IMR-90 (cell line): ENCODE measurements at regions not wholly inside any gene's neighbourhood (a gene's known extent, or its start where the extent isn't known, plus 50 kb on each side); places are given as distances from the start of the nearest gene placed in this dataset.

Experiments
- ATAC-seq: fragments of 200-7000 bp; cut with Tn5 transposase; 2 replicates; pipeline ENCODE4 v1.9.1; 2020; ENCODE audit warnings: low read depth, mild to moderate bottlenecking, moderate library complexity
- BruUV-seq: library from RNA; stranded (reverse); fragments of 400-500 nt; replicated peaks from 2 replicates; lab custom pipeline; 2021; lab: Mats Ljungman, UMichigan
- CTCF ChIA-PET: fragments of 300-600 bp; formaldehyde crosslinking; extraction: SDS; loops from one replicate; lab custom pipeline; 2021; ENCODE audit warnings: antibody characterized with exemption; lab: Yijun Ruan, JAX
- POLR2A ChIA-PET: fragments of 300-600 bp; sonication (Branson Sonifier 250); formaldehyde crosslinking; loops from one replicate; lab custom pipeline; 2022; ENCODE audit warnings: antibody characterized with exemption; ENCODE audit not compliant: unreplicated experiment; lab: Charles Lee
- DNase-seq: peaks from one replicate; pipeline ENCODE4 v3.0.0; 2013
- H2AFZ ChIP-seq: replicated peaks from 2 replicates; pipeline ENCODE3; 2013; ENCODE audit warnings: low read length, mild to moderate bottlenecking; ENCODE audit not compliant: poor library complexity
- H2AK5ac ChIP-seq: 2 replicates; pipeline ENCODE4 v1.6.1; 2013; ENCODE audit warnings: low read depth, low read length, inconsistent platforms
- H2AK9ac ChIP-seq: replicated peaks from 2 replicates; pipeline ENCODE3; 2013; ENCODE audit warnings: mild to moderate bottlenecking, low read depth, low read length, moderate library complexity; ENCODE audit not compliant: poor library complexity
- H2BK120ac ChIP-seq: 2 replicates; pipeline ENCODE4 v1.6.1; 2013; ENCODE audit warnings: low read depth, low read length, inconsistent platforms
- H2BK15ac ChIP-seq: 3 replicates; pipeline ENCODE4 v1.6.1; 2013; ENCODE audit warnings: low read depth, low read length, inconsistent platforms
- H2BK20ac ChIP-seq: 2 replicates; pipeline ENCODE4 v1.6.1; 2013; ENCODE audit warnings: low read depth, mild to moderate bottlenecking, inconsistent platforms, low read length, moderate library complexity
- H2BK5ac ChIP-seq: 2 replicates; pipeline ENCODE4 v1.6.1; 2013; ENCODE audit warnings: mild to moderate bottlenecking, low read depth, low read length, inconsistent platforms; ENCODE audit not compliant: poor library complexity, severe bottlenecking
- H3K14ac ChIP-seq: replicated peaks from 2 replicates; pipeline ENCODE4 v1.6.1; 2013; ENCODE audit warnings: low read depth, low read length, inconsistent platforms
- H3K18ac ChIP-seq: 2 replicates; pipeline ENCODE4 v1.6.1; 2013; ENCODE audit warnings: low read depth, low read length, control low read depth
- H3K23ac ChIP-seq: 2 replicates; pipeline ENCODE4 v1.6.1; 2013; ENCODE audit warnings: low read depth, low read length, inconsistent platforms
- H3K27ac ChIP-seq: 2 replicates; pipeline ENCODE4 v1.5.1; 2013; ENCODE audit warnings: mild to moderate bottlenecking, control low read depth, low read length; ENCODE audit not compliant: insufficient read depth
- H3K27me3 ChIP-seq: 2 replicates; pipeline ENCODE4 v1.6.1; 2013; ENCODE audit warnings: low read length; ENCODE audit not compliant: control insufficient read depth, insufficient read depth
- H3K36me3 ChIP-seq: 2 replicates; pipeline ENCODE4 v1.6.1; 2013; ENCODE audit warnings: low read length, mixed read lengths; ENCODE audit not compliant: control insufficient read depth, insufficient read depth
- H3K4ac ChIP-seq: 2 replicates; pipeline ENCODE4 v1.6.1; 2013; ENCODE audit warnings: low read depth, low read length, inconsistent platforms
- H3K4me1 ChIP-seq: 2 replicates; pipeline ENCODE4 v1.6.1; 2013; ENCODE audit warnings: low read length, mixed read lengths; ENCODE audit not compliant: control insufficient read depth, insufficient read depth
- H3K4me2 ChIP-seq: 2 replicates; pipeline ENCODE4 v1.6.1; 2013; ENCODE audit warnings: low read depth, mild to moderate bottlenecking, control low read depth, low read length, moderate library complexity
- H3K4me3 ChIP-seq: 2 replicates; pipeline ENCODE4 v1.5.1; 2013; ENCODE audit warnings: low read depth, mild to moderate bottlenecking, control low read depth, low read length, moderate library complexity; ENCODE audit not compliant: insufficient read depth
- H3K56ac ChIP-seq: 2 replicates; pipeline ENCODE4 v1.6.1; 2013; ENCODE audit warnings: low read length, inconsistent platforms; ENCODE audit not compliant: insufficient read depth; ENCODE audit errors: extremely low read depth
- H3K79me1 ChIP-seq, 2 experiments: 2 replicates each; pipeline ENCODE4 v1.6.1; 2013; ENCODE audit warnings: low read length in 2 of 2, inconsistent platforms in 1 of 2, low read depth in 1 of 2
- H3K9ac ChIP-seq: 2 replicates; pipeline ENCODE4 v1.6.1; 2013; ENCODE audit warnings: low read depth, low read length, control low read depth
- H3K9me1 ChIP-seq: 2 replicates; pipeline ENCODE4 v1.6.1; 2013; ENCODE audit warnings: low read length, inconsistent platforms; ENCODE audit not compliant: insufficient read depth
- H3K9me3 ChIP-seq: 2 replicates; pipeline ENCODE4 v1.6.1; 2013; ENCODE audit warnings: low read length; ENCODE audit not compliant: control insufficient read depth, insufficient read depth
- H4K20me1 ChIP-seq: 2 replicates; pipeline ENCODE4 v1.6.1; 2013; ENCODE audit warnings: low read length, inconsistent platforms; ENCODE audit not compliant: insufficient read depth
- H4K5ac ChIP-seq: 2 replicates; pipeline ENCODE4 v1.6.1; 2013; ENCODE audit warnings: mild to moderate bottlenecking, low read depth, low read length, control low read depth
- H4K8ac ChIP-seq, 2 experiments: 2 replicates each; pipeline ENCODE4 v1.6.1; 2013; ENCODE audit warnings: low read depth in 2 of 2, low read length in 2 of 2, control low read depth in 1 of 2, inconsistent platforms in 1 of 2
- H4K91ac ChIP-seq: 2 replicates; pipeline ENCODE4 v1.6.1; 2013; ENCODE audit warnings: low read depth, low read length, inconsistent platforms; ENCODE audit not compliant: insufficient read depth
- BHLHE40 ChIP-seq: fragments of 150-350 bp; IDR thresholded peaks from 2 replicates; pipeline ENCODE4 v1.6.1; 2016; ENCODE audit warnings: mild to moderate bottlenecking, low read depth, low read length
- CEBPB ChIP-seq: IDR thresholded peaks from 2 replicates; pipeline ENCODE4 v1.6.1; 2012; ENCODE audit warnings: low read depth, low read length, improper control_type of control experiment
- CHD1 ChIP-seq: IDR thresholded peaks from 2 replicates; pipeline ENCODE4 v1.6.1; 2012; ENCODE audit warnings: low read depth, low read length, improper control_type of control experiment
- CTCF ChIP-seq: conservative IDR thresholded peaks from 2 replicates; pipeline ENCODE4 v1.5.1; 2012; ENCODE audit warnings: mild to moderate bottlenecking, low read depth, low read length, improper control_type of control experiment
- ELK1 ChIP-seq: fragments of 150-350 bp; IDR thresholded peaks from 2 replicates; pipeline ENCODE4 v1.6.1; 2016; ENCODE audit warnings: low read depth, mild to moderate bottlenecking, low read length, moderate library complexity, borderline replicate concordance
- FOS ChIP-seq: fragments of 150-350 bp; IDR thresholded peaks from 2 replicates; pipeline ENCODE4 v1.6.1; 2016; ENCODE audit warnings: low read depth, low read length
- MAFK ChIP-seq: IDR thresholded peaks from 2 replicates; pipeline ENCODE4 v1.6.1; 2012; ENCODE audit warnings: low read depth, low read length, improper control_type of control experiment
- MAZ ChIP-seq: IDR thresholded peaks from 2 replicates; pipeline ENCODE4 v1.6.1; 2012; ENCODE audit warnings: low read depth, mild to moderate bottlenecking, low read length, improper control_type of control experiment, moderate library complexity, borderline replicate concordance
- MXI1 ChIP-seq: IDR thresholded peaks from 2 replicates; pipeline ENCODE4 v1.6.1; 2012; ENCODE audit warnings: low read depth, mild to moderate bottlenecking, low read length, moderate library complexity, borderline replicate concordance
- NFE2L2 ChIP-seq: fragments of 150-350 bp; IDR thresholded peaks from 2 replicates; pipeline ENCODE4 v1.6.1; 2016; ENCODE audit warnings: low read depth, mild to moderate bottlenecking, low read length
- POLR2A ChIP-seq: IDR thresholded peaks from 2 replicates; pipeline ENCODE4 v1.6.1; 2012; ENCODE audit warnings: mild to moderate bottlenecking, low read depth, low read length
- RAD21 ChIP-seq: IDR thresholded peaks from 2 replicates; pipeline ENCODE4 v1.6.1; 2012; ENCODE audit warnings: low read length, improper control_type of control experiment
- RCOR1 ChIP-seq: IDR thresholded peaks from 2 replicates; pipeline ENCODE4 v1.6.1; 2012; ENCODE audit warnings: mild to moderate bottlenecking, low read length, improper control_type of control experiment; ENCODE audit not compliant: insufficient replicate concordance
- RFX5 ChIP-seq: IDR thresholded peaks from 2 replicates; pipeline ENCODE4 v1.8.0; 2012; ENCODE audit warnings: low read depth, mild to moderate bottlenecking, low read length, moderate library complexity
- SMC3 ChIP-seq: fragments of 150-350 bp; IDR thresholded peaks from 2 replicates; pipeline ENCODE4 v1.6.1; 2016; ENCODE audit warnings: low read depth, mild to moderate bottlenecking, antibody characterized with exemption, low read length, moderate library complexity
- USF2 ChIP-seq: fragments of 150-350 bp; IDR thresholded peaks from 2 replicates; pipeline ENCODE4 v1.6.1; 2017; ENCODE audit warnings: mild to moderate bottlenecking, antibody characterized with exemption, low read length, low read depth
- WGBS, 2 experiments: methylation state at CpG; one replicate each; pipeline versions ENCODE4 v1.1.5 to v1.1.7; 2013; ENCODE audit warnings: missing lambda C conversion rate in 2 of 2; ENCODE audit not compliant: insufficient read length in 1 of 2; ENCODE audit errors: extremely low coverage in 2 of 2; 5-methylcytosine and 5-hydroxymethylcytosine counted together
- dilution Hi-C: fragments of 300-500 bp; cut with HindIII; formaldehyde crosslinking; loops from one replicate; pipeline ENCODE4 v1.14.3; 2018; ENCODE audit warnings: low sequenced_read_pairs; ENCODE audit not compliant: unreplicated experiment
- in situ Hi-C: fragments of 300-500 bp; cut with MboI; formaldehyde crosslinking; loops from 3 replicates; pipeline ENCODE4 v1.14.3; 2019; ENCODE audit warnings: low sequenced_read_pairs, inconsistent platforms, mixed read lengths
- intact Hi-C: fragments of 100-400 bp; cut with micrococcal nuclease; formaldehyde crosslinking; loops from 2 replicates; pipeline ENCODE4 v1.10.0; 2022

GRCh38 chr2:236971919-236972381 is 113.7 kb upstream of the COPS8 start:
- Histone ChIP-seq H2BK15ac (no peak overlapping the region), H4K91ac (no peak overlapping the region), H2BK5ac (no peak overlapping the region), H3K79me1 (no peaks in the 10 kb centered on the region), H3K4ac (no peak overlapping the region), H3K9me3 (no peaks in the 10 kb centered on the region), H3K4me2 (no peak overlapping the region; the same call in 1 of the 2 replicates), H2AFZ (peak overlapping the region; percentile 50), H4K5ac (no peak overlapping the region), H3K27me3 (peaks cover 39% of the 10 kb centered on the region), H2BK120ac (no peak overlapping the region), H3K36me3 (no peaks in the 10 kb centered on the region), H3K23ac (no peak overlapping the region), H3K14ac (no peak overlapping the region), H3K56ac (no peak overlapping the region), H3K4me3 (no peak overlapping the region), H4K20me1 (no peaks in the 10 kb centered on the region), H4K8ac (no peak overlapping the region), H3K9ac (no peak overlapping the region), H2BK20ac (no peak overlapping the region), H3K4me1 (no peaks in the 10 kb centered on the region; the same call in 1 of the 2 replicates), H2AK5ac (no peak overlapping the region), H3K9me1 (no peaks in the 10 kb centered on the region), H3K27ac (no peak overlapping the region), H2AK9ac (peak overlapping the region; percentile 11), H3K18ac (no peak overlapping the region)
- ATAC-seq = no peak
- intact Hi-C loops (no loop called here), dilution Hi-C loops (no loop called here), in situ Hi-C loops (no loop called here)
- WGBS, 2 experiments = 5% methylated on average over 6 of the region's 20 CpGs; no CpG with 5 or more reads in 1 of the 2 experiments
- POLR2A ChIA-PET = no interaction called here
- TF ChIP-seq SMC3 (no peak), MAZ (no peak), MXI1 (no peak), CTCF (no peak), BHLHE40 (no peak), RAD21 (no peak), MAFK (no peak), POLR2A (no peak), RCOR1 (no peak), USF2 (no peak), ELK1 (no peak), CEBPB (no peak), CHD1 (no peak), FOS (no peak), NFE2L2 (no peak), RFX5 (no peak)
- BruUV-seq = no TSS peak
- no peak for DNase-seq
- CTCF ChIA-PET = no interaction called here
